H1 (cell line): ENCODE measurements at regions not wholly inside any gene's neighbourhood (a gene's known extent, or its start where the extent isn't known, plus 50 kb on each side); places are given as distances from the start of the nearest gene placed in this dataset.

Experiments used
- BCL11A ChIP-seq, 2 experiments: IDR thresholded peaks; one replicate each; pipeline ENCODE4 v1.6.1; 2011; ENCODE audit warnings: low read depth in 2 of 2, low read length in 2 of 2, mild to moderate bottlenecking in 2 of 2
- CHD2 ChIP-seq: IDR thresholded peaks from 2 replicates; pipeline ENCODE4 v1.6.1; 2012; ENCODE audit warnings: low read length, improper control_type of control experiment
- CHD7 ChIP-seq: fragments of 300-600 bp; sonication (generic); IDR thresholded peaks from 2 replicates; pipeline ENCODE4 v1.7.1; 2012; ENCODE audit warnings: low read length, moderate library complexity, mild to moderate bottlenecking, inconsistent platforms; ENCODE audit not compliant: insufficient replicate concordance
- CREB1 ChIP-seq: IDR thresholded peaks from 2 replicates; pipeline ENCODE4 v1.6.1; 2012; ENCODE audit warnings: inconsistent platforms
- EP300 ChIP-seq, 2 experiments: IDR thresholded peaks; 1 replicate in 1 of 2; 2 replicates in 1 of 2; pipeline ENCODE4 v1.6.1; 2011 to 2012; ENCODE audit warnings: low read depth in 2 of 2, low read length in 2 of 2, mild to moderate bottlenecking in 2 of 2, borderline replicate concordance in 1 of 2, inconsistent platforms in 1 of 2, moderate library complexity in 1 of 2
- FOSL1 ChIP-seq: IDR thresholded peaks from 2 replicates; pipeline ENCODE4 v1.6.1; 2011; ENCODE audit warnings: mild to moderate bottlenecking, low read depth, low read length, moderate library complexity; ENCODE audit not compliant: insufficient read depth
- GTF2F1 ChIP-seq: IDR thresholded peaks from 2 replicates; pipeline ENCODE4 v1.6.1; 2012; ENCODE audit warnings: low read depth, low read length, improper control_type of control experiment, borderline replicate concordance
- JUND ChIP-seq: IDR thresholded peaks from 2 replicates; pipeline ENCODE4 v1.6.1; 2011; ENCODE audit warnings: mild to moderate bottlenecking, improper control_type of control experiment, low read length
- NANOG ChIP-seq: IDR thresholded peaks from 2 replicates; pipeline ENCODE4 v1.6.1; 2011; ENCODE audit warnings: low read length, low read depth, mild to moderate bottlenecking, inconsistent platforms; ENCODE audit not compliant: insufficient read depth, poor library complexity, severe bottlenecking
- POLR2AphosphoS5 ChIP-seq: IDR thresholded peaks from 2 replicates; pipeline ENCODE4 v1.6.1; 2011; ENCODE audit warnings: low read depth, low read length
- SIRT6 ChIP-seq: IDR thresholded peaks from one replicate; pipeline ENCODE4 v1.7.1; 2012; ENCODE audit warnings: low read length, inconsistent platforms

- TF ChIP-seq CHD7 (no peak), BCL11A (IDR thresholded peaks at IDR 0.05; ENCODE audit: low read depth in 2 of 2, low read length in 2 of 2) (no peak), FOSL1 (no peak), CHD2 (no peak), NANOG (no peak), GTF2F1 (no peak), CREB1 (no peak), EP300 (IDR thresholded peaks at IDR 0.05; ENCODE audit: borderline replicate concordance in 1 of 2, low read depth in 2 of 2, low read length in 2 of 2) (no peak), JUND (no peak), SIRT6 (no peak), POLR2AphosphoS5 (no peak)
Measured at GRCh38 chr2:67329513-67329912, 67.6 kb upstream of the ETAA1 start (continued).
